ENCODE measurements at regions not wholly inside any gene's neighbourhood (a gene's known extent, or its start where the extent isn't known, plus 50 kb on each side); places are given as distances from the start of the nearest gene placed in this dataset.
A peak's percentile ranks its signal among the peaks of the same experiment; 100 is the strongest.
"Not testable (repeated sequence)": the region's sequence is repeated elsewhere in the genome, so short reads cannot be mapped to it uniquely, and the experiment has no call there.

- H3K27ac Mint-ChIP-seq = no peak overlapping the region
- H3K27me3 Mint-ChIP-seq (ENCODE audit: low read depth) = no peaks in the 10 kb centered on the region
- no peaks in the 10 kb centered on the region for H3K4me1 Mint-ChIP-seq (ENCODE audit: low read depth)
- no peaks in the 10 kb centered on the region for H3K9me3 Mint-ChIP-seq
- no peak overlapping the region for H3K4me3 Mint-ChIP-seq
- no peaks in the 10 kb centered on the region for H3K36me3 Mint-ChIP-seq (ENCODE audit: low read depth)
- DNase-seq (ENCODE audit: low spot score) = no peak
Observed at GRCh38 chr6:166852451-166852975, 103.8 kb downstream of the RNASET2 start.

- no peak overlapping the region for H3K4me3 Mint-ChIP-seq
- peaks cover 5% of the 10 kb centered on the region for H3K4me1 Mint-ChIP-seq (ENCODE audit: low read depth)
Observed at GRCh38 chr6:166851911-166852310, 104.4 kb downstream of the RNASET2 start.

GRCh38 chr6:166851426-166851825 lies 104.9 kb downstream of the RNASET2 start:
- Mint-ChIP-seq H3K9me3 (no peaks in the 10 kb centered on the region), H3K36me3 (ENCODE audit: low read depth) (peaks cover 2% of the 10 kb centered on the region), H3K4me1 (ENCODE audit: low read depth) (peaks cover 9% of the 10 kb centered on the region), H3K27me3 (ENCODE audit: low read depth) (no peaks in the 10 kb centered on the region), H3K4me3 (no peak overlapping the region), H3K27ac (no peak overlapping the region)
- DNase-seq (ENCODE audit: low spot score) = no peak

More at GRCh38 chr6:166851911-166852310, 104.4 kb downstream of the RNASET2 start:
- no peak for DNase-seq (ENCODE audit: low spot score)
- Mint-ChIP-seq H3K36me3 (ENCODE audit: low read depth) (peaks cover 1% of the 10 kb centered on the region), H3K27me3 (ENCODE audit: low read depth) (no peaks in the 10 kb centered on the region), H3K27ac (no peak overlapping the region), H3K9me3 (no peaks in the 10 kb centered on the region)

- Mint-ChIP-seq H3K27me3 (ENCODE audit: low read depth) (peaks cover under 1% of the 10 kb centered on the region), H3K9me3 (no peaks in the 10 kb centered on the region), H3K36me3 (ENCODE audit: low read depth) (peaks cover 2% of the 10 kb centered on the region), H3K4me1 (ENCODE audit: low read depth) (peaks cover 16% of the 10 kb centered on the region), H3K4me3 (no peak overlapping the region), H3K27ac (no peak overlapping the region)
- no peak for DNase-seq (ENCODE audit: low spot score)
Observed at GRCh38 chr6:166850677-166851076, 105.7 kb downstream of the RNASET2 start.

GRCh38 chr6:166849749-166850183 lies 106.6 kb downstream of the RNASET2 start:
- no peak for DNase-seq (ENCODE audit: low spot score)
- Mint-ChIP-seq H3K4me3 (no peak overlapping the region), H3K27ac (no peak overlapping the region), H3K27me3 (ENCODE audit: low read depth) (peaks cover 10% of the 10 kb centered on the region), H3K9me3 (no peaks in the 10 kb centered on the region), H3K36me3 (ENCODE audit: low read depth) (peaks cover 3% of the 10 kb centered on the region), H3K4me1 (ENCODE audit: low read depth) (peaks cover 20% of the 10 kb centered on the region)

- no peak for DNase-seq (ENCODE audit: low spot score)
- no peaks in the 10 kb centered on the region for H3K9me3 Mint-ChIP-seq
- peaks cover 20% of the 10 kb centered on the region for H3K4me1 Mint-ChIP-seq (ENCODE audit: low read depth)
- H3K4me3 Mint-ChIP-seq = no peak overlapping the region
- H3K27ac Mint-ChIP-seq = no peak overlapping the region
- peaks cover 3% of the 10 kb centered on the region for H3K36me3 Mint-ChIP-seq (ENCODE audit: low read depth)
- peaks cover 16% of the 10 kb centered on the region for H3K27me3 Mint-ChIP-seq (ENCODE audit: low read depth)
Observed at GRCh38 chr6:166848979-166849748, 107.2 kb downstream of the RNASET2 start.

- not testable (repeated sequence) for DNase-seq (ENCODE audit: low spot score); H3K27ac Mint-ChIP-seq; H3K36me3 Mint-ChIP-seq (ENCODE audit: low read depth); H3K9me3 Mint-ChIP-seq
- peak overlapping the region; percentile 14 for H3K4me3 Mint-ChIP-seq
- peaks cover 20% of the 10 kb centered on the region for H3K4me1 Mint-ChIP-seq (ENCODE audit: low read depth)
- H3K27me3 Mint-ChIP-seq (ENCODE audit: low read depth) = peaks cover 19% of the 10 kb centered on the region
Observed at GRCh38 chr6:166846446-166847142, 109.8 kb downstream of the RNASET2 start.

GRCh38 chr6:166842607-166843006 lies 113.7 kb downstream of the RNASET2 start:
- DNase-seq (ENCODE audit: low spot score) = no peak
- Mint-ChIP-seq H3K27me3 (ENCODE audit: low read depth) (peaks cover 19% of the 10 kb centered on the region), H3K4me1 (ENCODE audit: low read depth) (peaks cover 21% of the 10 kb centered on the region), H3K4me3 (no peak overlapping the region), H3K9me3 (no peaks in the 10 kb centered on the region), H3K27ac (no peak overlapping the region), H3K36me3 (ENCODE audit: low read depth) (peaks cover 3% of the 10 kb centered on the region)

- DNase-seq (ENCODE audit: low spot score) = no peak
- H3K36me3 Mint-ChIP-seq (ENCODE audit: low read depth) = peaks cover 1% of the 10 kb centered on the region
- peaks cover 9% of the 10 kb centered on the region for H3K4me1 Mint-ChIP-seq (ENCODE audit: low read depth)
- no peak overlapping the region for H3K27ac Mint-ChIP-seq
- no peaks in the 10 kb centered on the region for H3K9me3 Mint-ChIP-seq
- peaks cover 19% of the 10 kb centered on the region for H3K27me3 Mint-ChIP-seq (ENCODE audit: low read depth)
- H3K4me3 Mint-ChIP-seq = no peak overlapping the region
Observed at GRCh38 chr6:166841216-166841615, 115.1 kb downstream of the RNASET2 start.

GRCh38 chr6:166839569-166839968 lies 116.8 kb downstream of the RNASET2 start:
- Mint-ChIP-seq H3K9me3 (peaks cover 10% of the 10 kb centered on the region), H3K36me3 (ENCODE audit: low read depth) (peaks cover 2% of the 10 kb centered on the region), H3K27ac (no peak overlapping the region), H3K27me3 (ENCODE audit: low read depth) (peaks cover 7% of the 10 kb centered on the region), H3K4me1 (ENCODE audit: low read depth) (peaks cover 1% of the 10 kb centered on the region), H3K4me3 (no peak overlapping the region)
- DNase-seq (ENCODE audit: low spot score) = no peak

GRCh38 chr6:166838987-166839386 lies 117.4 kb downstream of the RNASET2 start:
- H3K36me3 Mint-ChIP-seq (ENCODE audit: low read depth) = peaks cover 2% of the 10 kb centered on the region
- H3K27ac Mint-ChIP-seq = no peak overlapping the region
- peaks cover 2% of the 10 kb centered on the region for H3K27me3 Mint-ChIP-seq (ENCODE audit: low read depth)
- no peak for DNase-seq (ENCODE audit: low spot score)
- H3K9me3 Mint-ChIP-seq = peaks cover 16% of the 10 kb centered on the region
- H3K4me3 Mint-ChIP-seq = no peak overlapping the region
- H3K4me1 Mint-ChIP-seq (ENCODE audit: low read depth) = peaks cover 1% of the 10 kb centered on the region

- H3K4me1 Mint-ChIP-seq (ENCODE audit: low read depth) = peaks cover 1% of the 10 kb centered on the region
- peaks cover 4% of the 10 kb centered on the region for H3K36me3 Mint-ChIP-seq (ENCODE audit: low read depth)
- peaks cover 25% of the 10 kb centered on the region for H3K9me3 Mint-ChIP-seq
- no peaks in the 10 kb centered on the region for H3K27me3 Mint-ChIP-seq (ENCODE audit: low read depth)
- DNase-seq (ENCODE audit: low spot score) = no peak
- no peak overlapping the region for H3K27ac Mint-ChIP-seq
- no peak overlapping the region for H3K4me3 Mint-ChIP-seq
Observed at GRCh38 chr6:166836785-166837718, 119.3 kb downstream of the RNASET2 start.

- DNase-seq (ENCODE audit: low spot score) = no peak
- H3K27ac Mint-ChIP-seq = no peak overlapping the region
- peaks cover 25% of the 10 kb centered on the region for H3K9me3 Mint-ChIP-seq
- H3K27me3 Mint-ChIP-seq (ENCODE audit: low read depth) = no peaks in the 10 kb centered on the region
- H3K36me3 Mint-ChIP-seq (ENCODE audit: low read depth) = peaks cover 4% of the 10 kb centered on the region
- peaks cover 13% of the 10 kb centered on the region for H3K4me1 Mint-ChIP-seq (ENCODE audit: low read depth)
- H3K4me3 Mint-ChIP-seq = no peak overlapping the region
Observed at GRCh38 chr6:166834049-166834448, 122.3 kb downstream of the RNASET2 start.
